Gastrocnemius medialis (tissue), 4 donors: ENCODE measurements at regions not wholly inside any gene's neighbourhood (a gene's known extent, or its start where the extent isn't known, plus 50 kb on each side); places are given as distances from the start of the nearest gene placed in this dataset.

Source experiments
- ATAC-seq, 2 donors: fragments of 150-250 bp; one replicate each; pipeline ENCODE4 v1.9.1; 2016
- DNase-seq, 2 donors: peaks; one replicate each; pipeline ENCODE4 v3.0.0-alpha.2; 2019
- H3K27ac ChIP-seq, 4 donors: fragments of 200-600 bp; sonication (generic); 1 replicate in 1 of 4; 2 replicates in 3 of 4; pipeline ENCODE4 v1.5.1; 2016 to 2018; ENCODE audit warnings: mild to moderate bottlenecking in 2 of 4, moderate library complexity in 1 of 4
- H3K27me3 ChIP-seq, 3 donors: fragments of 200-600 bp; sonication (generic) in 2 of 3; 1 replicate in 1 of 3; 2 replicates in 2 of 3; pipeline versions ENCODE4 v1.5.1 to v1.6.0; 2016 to 2019; ENCODE audit warnings: mild to moderate bottlenecking in 1 of 3, moderate library complexity in 1 of 3
- H3K36me3 ChIP-seq, 2 donors: fragments of 200-600 bp; sonication (generic) in 1 of 2; one replicate each; pipeline ENCODE4 v1.5.1; 2017 to 2018
- H3K4me1 ChIP-seq, 2 donors: fragments of 200-600 bp; sonication (generic) in 1 of 2; one replicate each; pipeline ENCODE4 v1.5.1; 2016 to 2017; ENCODE audit warnings: mild to moderate bottlenecking in 2 of 2
- H3K4me3 ChIP-seq, 4 donors: fragments of 200-600 bp; sonication (generic) in 3 of 4; 1 replicate in 1 of 4; 2 replicates in 3 of 4; pipeline ENCODE4 v1.5.1; 2016 to 2019; ENCODE audit warnings: mild to moderate bottlenecking in 2 of 4
- H3K9me3 ChIP-seq, 3 donors: fragments of 200-600 bp; sonication (generic) in 2 of 3; 1 replicate in 1 of 3; 2 replicates in 2 of 3; pipeline ENCODE4 v1.5.1; 2016 to 2019
- POLR2A ChIP-seq, 2 donors: fragments of 450-650 bp; IDR thresholded peaks; one replicate each; pipeline ENCODE4 v1.6.1; 2017; ENCODE audit warnings: antibody characterized with exemption in 2 of 2, mild to moderate bottlenecking in 2 of 2, moderate library complexity in 2 of 2
- in situ Hi-C, 4 donors: fragments of 200-750 bp; cut with MboI; loops; one replicate each; pipeline versions ENCODE4 v1.15.0 to v1.8.0; 2017; ENCODE audit warnings: low sequenced_read_pairs in 4 of 4
- intact Hi-C: fragments of 100-400 bp; cut with DNase I; formaldehyde crosslinking; loops from one replicate; pipeline ENCODE4 v1.15.1; 2023; ENCODE audit warnings: low total_unique reads
- TF ChIP-seq, protein P1 (sequence below), 5 experiments: fragments of 450-650 bp in 3 of 5; fragments of 200-600 bp in 2 of 5; sonication (generic) in 2 of 5; IDR thresholded peaks in 4 of 5; conservative IDR thresholded peaks in 1 of 5; 1 replicate in 4 of 5; 2 replicates in 1 of 5; pipeline ENCODE4 v1.5.1; 2016 to 2019; ENCODE audit warnings: antibody characterized with exemption in 5 of 5, mild to moderate bottlenecking in 3 of 5, moderate library complexity in 3 of 5

DNA sequence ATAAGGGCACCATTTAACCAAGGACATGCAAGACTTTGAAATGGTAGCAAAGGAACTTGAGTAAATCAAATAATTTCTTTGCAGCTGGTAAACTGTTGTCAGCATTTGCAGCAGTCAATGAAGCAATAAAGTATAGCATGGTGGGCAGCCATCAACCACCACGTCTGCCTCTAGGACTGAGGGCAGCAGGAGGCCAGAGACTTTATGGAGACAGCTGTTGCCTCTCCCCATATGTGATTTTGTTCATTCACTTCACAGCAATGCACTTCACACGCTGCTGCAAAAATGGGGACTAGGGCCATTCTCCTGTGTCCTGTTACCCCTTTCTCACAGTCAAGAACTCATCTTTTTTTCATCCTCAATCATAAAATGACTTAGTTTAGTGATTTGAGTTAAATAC is 51.3 kb upstream of the PCDH9 start:
- Histone ChIP-seq H3K9me3 (no peaks in the 10 kb centered on the region), H3K4me1 (no peaks in the 10 kb centered on the region), H3K27me3 (no peaks in the 10 kb centered on the region), H3K36me3 (no peaks in the 10 kb centered on the region), H3K4me3 (no peak overlapping the region), H3K27ac (no peak overlapping the region)
- DNase-seq: no peak
- TF ChIP-seq POLR2A (IDR thresholded peaks at IDR 0.05): no peak
- TF ChIP-seq, protein P1, sequence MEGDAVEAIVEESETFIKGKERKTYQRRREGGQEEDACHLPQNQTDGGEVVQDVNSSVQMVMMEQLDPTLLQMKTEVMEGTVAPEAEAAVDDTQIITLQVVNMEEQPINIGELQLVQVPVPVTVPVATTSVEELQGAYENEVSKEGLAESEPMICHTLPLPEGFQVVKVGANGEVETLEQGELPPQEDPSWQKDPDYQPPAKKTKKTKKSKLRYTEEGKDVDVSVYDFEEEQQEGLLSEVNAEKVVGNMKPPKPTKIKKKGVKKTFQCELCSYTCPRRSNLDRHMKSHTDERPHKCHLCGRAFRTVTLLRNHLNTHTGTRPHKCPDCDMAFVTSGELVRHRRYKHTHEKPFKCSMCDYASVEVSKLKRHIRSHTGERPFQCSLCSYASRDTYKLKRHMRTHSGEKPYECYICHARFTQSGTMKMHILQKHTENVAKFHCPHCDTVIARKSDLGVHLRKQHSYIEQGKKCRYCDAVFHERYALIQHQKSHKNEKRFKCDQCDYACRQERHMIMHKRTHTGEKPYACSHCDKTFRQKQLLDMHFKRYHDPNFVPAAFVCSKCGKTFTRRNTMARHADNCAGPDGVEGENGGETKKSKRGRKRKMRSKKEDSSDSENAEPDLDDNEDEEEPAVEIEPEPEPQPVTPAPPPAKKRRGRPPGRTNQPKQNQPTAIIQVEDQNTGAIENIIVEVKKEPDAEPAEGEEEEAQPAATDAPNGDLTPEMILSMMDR (IDR thresholded peaks at IDR 0.05 in 4 of 5, conservative IDR thresholded peaks at IDR 0.05 in 1 of 5): no peak
- in situ Hi-C loops (no loop called here), intact Hi-C loops (no loop called here)
- no peak for ATAC-seq
